Islet of Langerhans (tissue), 1 donor: ENCODE measurements at regions not wholly inside any gene's neighbourhood (a gene's known extent, or its start where the extent isn't known, plus 50 kb on each side); places are given as distances from the start of the nearest gene placed in this dataset.

Experiments used
- FAIRE-seq: peaks from one replicate; lab custom pipeline; 2011; peaks lifted over from hg19 to GRCh38; lab: Jason Lieb, UNC

GRCh38 chr1:37242501-37242900 is 208.2 kb upstream of the GRIK3 start:
- no peak for FAIRE-seq

- no peak for FAIRE-seq
These were observed 209.2 kb upstream of the GRIK3 start for GRCh38 chr1:37243368-37244082.

GRCh38 chr1:37244083-37244480 is 209.8 kb upstream of the GRIK3 start:
- FAIRE-seq = no peak

- FAIRE-seq = no peak
These were observed 210.5 kb upstream of the GRIK3 start for GRCh38 chr1:37244815-37245214.

GRCh38 chr1:37246631-37247030 is 212.3 kb upstream of the GRIK3 start:
- no peak for FAIRE-seq

GRCh38 chr1:37250371-37250770 is 216.1 kb upstream of the GRIK3 start:
- no peak for FAIRE-seq

- FAIRE-seq = no peak
These were observed 219.1 kb upstream of the ZC3H12A start for GRCh38 chr1:37255136-37255795.

GRCh38 chr1:37255868-37256267 is 218.5 kb upstream of the ZC3H12A start:
- no peak for FAIRE-seq

GRCh38 chr1:37257646-37258045 is 216.7 kb upstream of the ZC3H12A start:
- FAIRE-seq = no peak

GRCh38 chr1:37258068-37258467 is 216.3 kb upstream of the ZC3H12A start:
- no peak for FAIRE-seq

GRCh38 chr1:37259019-37259418 is 215.4 kb upstream of the ZC3H12A start:
- no peak for FAIRE-seq

GRCh38 chr1:37261129-37261528 is 213.3 kb upstream of the ZC3H12A start:
- FAIRE-seq = no peak

- FAIRE-seq = no peak
These were observed 211.8 kb upstream of the ZC3H12A start for GRCh38 chr1:37262439-37263170.

GRCh38 chr1:37265156-37265555 is 209.2 kb upstream of the ZC3H12A start:
- no peak for FAIRE-seq

GRCh38 chr1:37265786-37266667 is 208.4 kb upstream of the ZC3H12A start:
- FAIRE-seq = no peak

- no peak for FAIRE-seq
These were observed 207.1 kb upstream of the ZC3H12A start for GRCh38 chr1:37267111-37267835.

- FAIRE-seq = no peak
These were observed 203.7 kb upstream of the ZC3H12A start for GRCh38 chr1:37270639-37271038.

GRCh38 chr1:37272626-37273025 is 201.8 kb upstream of the ZC3H12A start:
- no peak for FAIRE-seq

- no peak for FAIRE-seq
These were observed 199.9 kb upstream of the ZC3H12A start for GRCh38 chr1:37274486-37274885.

GRCh38 chr1:37274938-37275631 is 199.3 kb upstream of the ZC3H12A start:
- FAIRE-seq = no peak

- FAIRE-seq = no peak
These were observed 197.0 kb upstream of the ZC3H12A start for GRCh38 chr1:37277366-37277765.
